Activated CD4-positive, alpha-beta memory T cell treated with anti-CD3 and anti-CD28 coated beads for 36 hours (primary cell): ENCODE measurements at regions not wholly inside any gene's neighbourhood (a gene's known extent, or its start where the extent isn't known, plus 50 kb on each side); places are given as distances from the start of the nearest gene placed in this dataset.

Experiments
- CTCF ChIA-PET: fragments of 350-600 bp; sonication (Branson Sonifier 250); formaldehyde crosslinking; loops from one replicate; lab custom pipeline; 2021; ENCODE audit warnings: antibody characterized with exemption, inconsistent platforms; lab: Charles Lee
- POLR2A ChIA-PET: fragments of 350-600 bp; sonication (Branson Sonifier 250); formaldehyde crosslinking; loops from one replicate; lab custom pipeline; 2021; ENCODE audit warnings: antibody characterized with exemption; lab: Charles Lee
- DNase-seq: peaks from one replicate; pipeline ENCODE4 v3.0.0-alpha.2; 2020
- H3K27ac Mint-ChIP-seq: one replicate; pipeline ENCODE4 v1.8.0; 2021; ENCODE audit warnings: mixed read lengths
- H3K27me3 Mint-ChIP-seq: one replicate; pipeline ENCODE4 v1.8.0; 2021; ENCODE audit warnings: mixed read lengths
- H3K36me3 Mint-ChIP-seq: one replicate; pipeline ENCODE4 v1.8.0; 2021; ENCODE audit warnings: mixed read lengths
- H3K4me1 Mint-ChIP-seq: one replicate; pipeline ENCODE4 v1.8.0; 2021; ENCODE audit warnings: low read depth, mixed read lengths
- H3K4me3 Mint-ChIP-seq: one replicate; pipeline ENCODE4 v1.8.0; 2021; ENCODE audit warnings: mild to moderate bottlenecking, mixed read lengths
- H3K9me3 Mint-ChIP-seq: one replicate; pipeline ENCODE4 v1.8.0; 2021; ENCODE audit warnings: mixed read lengths
- intact Hi-C: fragments of 100-400 bp; cut with micrococcal nuclease; formaldehyde crosslinking; loops from one replicate; pipeline ENCODE4 v1.15.1; 2023

DNA sequence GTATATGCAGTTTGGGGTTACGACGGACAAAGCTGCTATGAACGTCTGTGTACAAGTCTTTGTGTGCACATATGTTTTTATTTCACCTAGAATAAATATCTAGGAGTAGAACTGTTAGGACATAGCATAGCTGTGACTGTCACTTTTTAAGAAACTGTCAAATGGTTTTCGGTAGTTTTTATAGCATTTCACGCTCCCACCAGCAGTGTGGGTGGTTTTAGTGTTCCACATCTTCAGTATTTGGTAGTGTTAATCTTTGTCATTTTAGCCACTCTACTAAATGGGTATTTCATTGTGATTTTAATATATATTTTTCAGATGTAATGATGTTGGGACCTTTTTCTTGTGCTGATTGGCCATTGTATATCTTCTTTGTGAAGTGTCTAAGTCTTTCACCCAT, 109.1 kb upstream of the BCAT1 start:
- H3K4me1 Mint-ChIP-seq, result peaks cover 54% of the 10 kb centered on the region
- H3K27me3 Mint-ChIP-seq, result no peaks in the 10 kb centered on the region
- intact Hi-C loops, result no loop called here
- CTCF ChIA-PET, result no interaction called here
- POLR2A ChIA-PET, result no interaction called here
- no peak overlapping the region for H3K27ac Mint-ChIP-seq
- H3K9me3 Mint-ChIP-seq, result no peaks in the 10 kb centered on the region
- H3K4me3 Mint-ChIP-seq, result no peak overlapping the region
- DNase-seq, result no peak
- peaks cover 4% of the 10 kb centered on the region for H3K36me3 Mint-ChIP-seq

DNA sequence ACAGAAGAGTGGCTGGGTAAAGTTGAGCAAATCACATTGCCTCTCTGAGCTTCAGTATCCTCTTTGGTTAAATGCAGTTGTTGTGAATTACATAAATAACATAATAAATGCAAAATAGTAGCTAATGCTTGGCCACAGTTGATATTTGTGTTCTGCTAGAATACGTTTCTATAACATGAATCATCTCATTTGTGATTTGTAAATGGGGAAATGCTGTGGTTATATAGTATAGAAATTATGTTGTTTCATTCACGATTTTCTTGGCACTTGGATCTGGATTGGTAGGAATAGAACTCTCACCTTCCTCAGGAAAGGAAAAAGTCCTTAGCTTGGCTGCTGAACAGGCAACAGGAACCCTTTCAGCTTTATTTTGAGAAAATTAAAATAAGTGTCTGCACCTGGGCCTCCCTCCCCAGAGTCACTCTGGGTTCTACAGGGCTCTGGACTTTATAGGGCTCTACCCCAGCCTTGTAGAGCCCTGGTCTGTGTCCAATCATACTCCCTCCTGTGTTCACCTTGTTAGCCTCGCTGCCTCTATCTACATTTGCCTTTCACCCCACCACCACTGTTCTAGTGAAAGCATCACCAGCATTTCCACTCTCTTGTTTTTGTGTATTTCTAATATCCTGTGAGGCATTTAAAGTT, 107.7 kb upstream of the BCAT1 start:
- POLR2A ChIA-PET, result interaction anchor here (1.0 kb wide), 1 partner anchor 217 kb away, joined by 3 read pairs; no protein-coding TSS in a partner anchor
- Mint-ChIP-seq H3K4me3 (no peak overlapping the region), H3K27me3 (no peaks in the 10 kb centered on the region), H3K4me1 (peaks cover 50% of the 10 kb centered on the region), H3K36me3 (no peaks in the 10 kb centered on the region), H3K9me3 (no peaks in the 10 kb centered on the region), H3K27ac (no peak overlapping the region)
- no peak for DNase-seq
- CTCF ChIA-PET, result interaction anchor here (1.0 kb wide), 1 partner anchor 34 kb away, joined by 3 read pairs; no protein-coding TSS in a partner anchor
- intact Hi-C loops, result no loop called here

DNA sequence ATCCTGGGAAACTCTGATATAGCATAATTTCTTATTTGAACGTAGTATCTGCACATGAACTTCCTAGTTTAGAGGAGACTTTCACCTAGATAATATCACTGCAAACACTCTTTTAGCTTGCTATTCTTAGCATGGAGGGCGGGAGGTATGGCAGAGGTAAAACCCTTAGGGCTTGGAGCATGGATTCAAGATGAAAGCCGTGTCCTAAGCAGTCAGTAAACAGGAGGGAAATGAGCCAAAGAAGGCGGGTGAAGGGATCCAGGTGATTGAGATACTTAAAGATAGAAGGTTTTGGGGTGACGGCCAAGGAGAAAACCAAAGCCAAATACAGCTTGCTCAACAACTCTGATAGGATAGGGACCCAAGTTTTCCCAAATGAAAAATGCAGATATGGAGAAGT, 107.1 kb upstream of the BCAT1 start:
- POLR2A ChIA-PET, result interaction anchor here (1.0 kb wide), 1 partner anchor 216 kb away, joined by 3 read pairs; no protein-coding TSS in a partner anchor
- no peaks in the 10 kb centered on the region for H3K27me3 Mint-ChIP-seq
- peak overlapping the region; percentile 57 for H3K4me3 Mint-ChIP-seq
- H3K27ac Mint-ChIP-seq, result peak overlapping the region; percentile 14
- CTCF ChIA-PET, result interaction anchor here (1.0 kb wide), 1 partner anchor 35 kb away, joined by 3 read pairs; no protein-coding TSS in a partner anchor
- DNase-seq, result no peak
- intact Hi-C loops, result no loop called here
- H3K4me1 Mint-ChIP-seq, result peaks cover 54% of the 10 kb centered on the region
- no peaks in the 10 kb centered on the region for H3K9me3 Mint-ChIP-seq
- no peaks in the 10 kb centered on the region for H3K36me3 Mint-ChIP-seq

DNA sequence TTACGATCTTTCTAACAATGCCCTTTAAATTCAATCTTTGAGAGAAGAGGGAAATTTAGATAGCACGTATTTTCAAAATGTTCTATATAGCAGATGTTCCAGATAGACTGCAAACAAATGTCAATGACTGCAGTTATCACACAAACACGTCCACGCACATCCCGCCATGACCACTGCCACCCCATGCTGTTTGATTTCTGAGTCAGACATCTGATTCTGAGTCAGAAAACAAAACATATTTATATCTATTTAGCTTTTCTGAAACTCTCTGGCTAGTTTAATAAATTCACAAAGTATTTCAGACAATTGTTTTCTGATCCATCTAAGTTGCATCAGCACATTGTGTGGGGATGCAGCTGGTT, 105.9 kb upstream of the BCAT1 start:
- peak overlapping the region; percentile 73 for H3K4me3 Mint-ChIP-seq

DNA sequence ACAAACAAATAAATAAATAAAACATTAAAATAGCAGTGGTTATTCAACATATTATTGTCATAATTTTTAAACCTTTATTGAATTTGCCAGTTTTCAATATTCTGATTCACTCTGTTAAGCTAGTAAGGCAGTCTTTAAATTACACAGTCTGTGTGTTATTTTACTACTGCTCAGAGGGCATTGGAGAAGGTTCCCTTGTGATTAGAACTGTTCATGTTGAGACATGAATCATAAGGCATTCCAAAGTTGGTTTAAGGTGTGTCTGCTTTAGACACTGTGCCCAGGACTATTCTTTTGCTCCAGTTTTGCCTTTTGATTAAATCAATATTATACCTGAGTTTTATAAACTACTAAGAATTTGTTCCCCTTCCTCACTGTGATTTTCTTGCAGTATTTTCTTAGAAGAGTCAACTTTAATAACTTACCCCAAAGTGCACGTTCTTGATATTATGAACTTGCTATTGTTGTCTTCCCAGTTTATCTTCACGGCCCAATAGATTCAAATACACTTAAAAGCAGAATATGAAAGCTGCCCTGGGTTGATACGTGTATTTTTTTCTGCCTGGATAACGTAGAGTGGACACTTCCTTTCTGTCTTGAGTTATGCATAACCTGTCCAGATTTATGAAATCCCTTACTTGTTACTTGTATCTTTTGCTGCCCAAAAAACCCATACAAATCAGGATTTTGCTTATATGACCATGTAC, 105.3 kb upstream of the BCAT1 start:
- Mint-ChIP-seq H3K27ac (peak overlapping the region; percentile 72), H3K4me1 (peaks cover 50% of the 10 kb centered on the region), H3K4me3 (peak overlapping the region; percentile 73), H3K27me3 (no peaks in the 10 kb centered on the region), H3K36me3 (no peaks in the 10 kb centered on the region), H3K9me3 (no peaks in the 10 kb centered on the region)
- CTCF ChIA-PET, result interaction anchor here (1.3 to 3.5 kb wide), 3 partner anchors 56 to 334 kb away, joined by 3 to 16 read pairs (median 3); no protein-coding TSS in a partner anchor
- intact Hi-C loops, result loop anchor here (1.0 to 5.0 kb wide), 4 partner anchors 10 to 347 kb away; no protein-coding TSS in a partner anchor
- DNase-seq, result no peak
- POLR2A ChIA-PET, result no interaction called here

More for the DNA sequence above, 105.9 kb upstream of the BCAT1 start:
- DNase-seq, result peak; percentile 84
- H3K27me3 Mint-ChIP-seq, result no peaks in the 10 kb centered on the region
- H3K36me3 Mint-ChIP-seq, result no peaks in the 10 kb centered on the region
- peak overlapping the region; percentile 72 for H3K27ac Mint-ChIP-seq
- intact Hi-C loops, result loop anchor here (1.0 to 5.0 kb wide), 4 partner anchors 10 to 347 kb away; no protein-coding TSS in a partner anchor
- POLR2A ChIA-PET, result no interaction called here
- H3K4me1 Mint-ChIP-seq, result peaks cover 50% of the 10 kb centered on the region
- CTCF ChIA-PET, result no interaction called here
- no peaks in the 10 kb centered on the region for H3K9me3 Mint-ChIP-seq

DNA sequence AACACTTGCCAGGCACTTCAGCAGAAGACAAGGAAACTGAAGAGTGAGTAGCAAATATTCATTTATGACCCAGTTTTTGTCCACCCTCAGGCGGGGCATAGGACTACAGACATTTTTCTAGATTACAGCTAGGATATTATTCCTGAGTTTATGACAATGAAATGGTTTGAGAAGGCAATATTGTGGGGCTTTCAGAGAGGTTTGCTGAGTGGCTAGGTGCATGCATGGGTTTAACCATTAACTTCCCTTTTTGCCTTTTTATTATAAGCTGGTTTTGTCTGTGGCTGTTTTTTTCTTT, 104.0 kb upstream of the BCAT1 start:
- Mint-ChIP-seq H3K27me3 (no peaks in the 10 kb centered on the region), H3K27ac (peak overlapping the region; percentile 97), H3K9me3 (peaks cover 2% of the 10 kb centered on the region), H3K4me3 (peak overlapping the region; percentile 91), H3K4me1 (peaks cover 45% of the 10 kb centered on the region), H3K36me3 (no peaks in the 10 kb centered on the region)
- intact Hi-C loops, result loop anchor here (1.0 to 5.0 kb wide), 12 partner anchors 36 to 346 kb away; partner anchors contain the start of genes DNAI7, ETFRF1 and KRAS
- CTCF ChIA-PET, result interaction anchor here (0.9 to 3.5 kb wide), 8 partner anchors 10 to 335 kb away, joined by 3 to 16 read pairs (median 3); no protein-coding TSS in a partner anchor
- DNase-seq, result no peak
- POLR2A ChIA-PET, result interaction anchor here (0.5 to 1.9 kb wide), 5 partner anchors 8 to 159 kb away, joined by 3 to 9 read pairs (median 4); no protein-coding TSS in a partner anchor

DNA sequence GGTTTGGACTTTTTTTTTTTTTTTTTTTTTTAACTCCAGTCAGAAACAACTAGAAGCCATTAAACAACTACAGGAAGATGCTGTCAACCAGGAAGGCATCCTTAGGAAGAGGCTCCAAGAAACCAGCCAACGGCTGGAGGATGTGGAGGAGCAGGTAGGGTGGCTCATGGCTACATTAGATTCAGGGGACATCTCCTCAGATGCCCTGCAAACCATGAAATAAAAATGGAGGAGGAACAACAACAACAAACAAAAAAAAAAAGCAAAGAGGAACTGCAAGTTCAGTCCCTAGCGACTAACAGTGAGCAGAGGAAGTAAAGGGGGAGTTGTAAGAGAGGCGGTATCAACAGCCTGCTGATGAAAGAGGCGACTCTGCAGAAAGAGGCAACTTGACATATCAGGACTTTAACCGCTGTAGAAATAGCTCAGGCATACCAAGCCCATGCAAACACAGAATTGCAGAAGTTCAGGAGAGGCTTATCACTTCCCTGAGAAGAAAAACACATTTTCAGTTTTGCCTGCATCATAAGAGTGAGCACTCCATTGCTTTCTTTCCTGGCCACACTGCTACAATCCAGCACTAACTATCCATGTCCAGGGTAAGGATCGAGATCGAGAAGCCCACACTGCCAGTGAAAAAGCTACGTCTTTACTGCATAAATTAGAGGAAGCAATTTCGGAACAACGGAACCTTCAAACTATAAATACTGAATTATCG, 103.5 kb upstream of the BCAT1 start:
- peak; percentile 54 for DNase-seq
- Mint-ChIP-seq H3K9me3 (peaks cover 6% of the 10 kb centered on the region), H3K4me1 (peaks cover 41% of the 10 kb centered on the region), H3K4me3 (peak overlapping the region; percentile 91), H3K27me3 (no peaks in the 10 kb centered on the region), H3K27ac (peak overlapping the region; percentile 97), H3K36me3 (no peaks in the 10 kb centered on the region)
- ChIA-PET POLR2A (interaction anchor here (0.5 to 1.9 kb wide), 12 partner anchors 9 to 333 kb away, joined by 3 to 9 read pairs (median 3); partner anchors contain the start of genes DNAI7 and ETFRF1), CTCF (interaction anchor here (0.9 to 3.5 kb wide), 10 partner anchors 10 to 336 kb away, joined by 3 to 16 read pairs (median 3); no protein-coding TSS in a partner anchor)
- intact Hi-C loops, result loop anchor here (1.0 to 5.0 kb wide), 11 partner anchors 37 to 345 kb away; partner anchors contain the start of genes DNAI7, ETFRF1 and KRAS

DNA sequence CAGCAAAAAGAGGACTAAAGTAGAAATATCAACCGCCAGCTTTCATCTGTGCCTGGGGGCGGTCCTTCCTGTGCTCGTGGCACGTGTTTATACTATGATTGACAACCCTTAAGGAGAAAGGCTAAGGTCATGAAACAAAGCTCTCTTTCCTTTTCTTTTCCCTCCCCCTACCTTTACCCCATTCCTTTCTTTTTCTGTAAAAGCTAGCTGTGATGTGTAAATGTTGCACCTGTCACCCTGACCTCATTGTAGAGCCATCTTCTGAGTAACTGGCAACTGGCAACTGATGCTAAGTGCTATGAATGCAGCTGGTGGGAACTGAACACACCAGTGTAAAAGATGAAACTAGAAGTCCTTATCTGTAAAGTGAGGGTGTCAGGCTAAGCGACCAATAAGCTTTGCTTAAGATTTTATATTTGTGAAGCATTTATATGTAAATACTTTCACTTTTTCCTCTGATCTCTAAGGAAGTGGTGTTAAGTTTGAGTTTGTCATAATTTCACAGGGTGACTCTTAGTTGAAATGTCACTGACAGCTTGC, 102.8 kb upstream of the BCAT1 start:
- Mint-ChIP-seq H3K27me3 (no peaks in the 10 kb centered on the region), H3K9me3 (peaks cover 11% of the 10 kb centered on the region), H3K27ac (peak overlapping the region; percentile 97), H3K4me1 (peaks cover 38% of the 10 kb centered on the region), H3K36me3 (peaks cover under 1% of the 10 kb centered on the region), H3K4me3 (peak overlapping the region; percentile 91)
- POLR2A ChIA-PET, result interaction anchor here (0.5 to 1.9 kb wide), 11 partner anchors 9 to 333 kb away, joined by 3 to 9 read pairs (median 3); partner anchors contain the start of genes DNAI7 and ETFRF1
- CTCF ChIA-PET, result interaction anchor here (1.0 to 3.5 kb wide), 7 partner anchors 38 to 336 kb away, joined by 3 to 16 read pairs (median 5); no protein-coding TSS in a partner anchor
- DNase-seq, result peak; percentile 68
- intact Hi-C loops, result loop anchor here (1.0 to 5.0 kb wide), 12 partner anchors 38 to 344 kb away; partner anchors contain the start of genes DNAI7, ETFRF1 and KRAS

DNA sequence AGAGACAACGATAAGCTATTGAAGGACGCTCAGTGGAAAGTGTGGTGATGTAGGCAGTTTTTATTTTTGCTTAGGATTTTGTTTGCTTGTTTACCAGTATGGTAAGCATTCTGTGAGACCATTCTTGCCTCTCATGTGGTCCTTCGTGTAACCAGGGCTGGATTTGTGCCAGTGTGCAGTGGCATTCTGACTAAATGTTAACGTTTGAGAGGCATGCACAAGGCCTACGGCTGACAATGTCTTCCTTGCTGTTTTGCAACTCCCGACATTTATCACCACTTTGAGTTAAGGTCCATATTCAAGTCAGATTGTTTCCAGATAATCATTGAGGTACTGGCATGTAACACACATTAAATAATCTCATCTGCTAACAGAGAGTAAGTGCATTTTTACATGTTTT, 102.3 kb upstream of the BCAT1 start:
- DNase-seq, result peak; percentile 43
- ChIA-PET CTCF (interaction anchor here (1.0 to 3.5 kb wide), 6 partner anchors 39 to 337 kb away, joined by 3 to 16 read pairs (median 4); no protein-coding TSS in a partner anchor), POLR2A (interaction anchor here (0.8 to 1.9 kb wide), 8 partner anchors 13 to 212 kb away, joined by 3 to 9 read pairs (median 4); partner anchors contain the start of genes DNAI7 and ETFRF1)
- peaks cover 33% of the 10 kb centered on the region for H3K4me1 Mint-ChIP-seq
- H3K27me3 Mint-ChIP-seq, result no peaks in the 10 kb centered on the region
- H3K36me3 Mint-ChIP-seq, result peaks cover 4% of the 10 kb centered on the region
- peak overlapping the region; percentile 97 for H3K27ac Mint-ChIP-seq
- intact Hi-C loops, result loop anchor here (1.0 to 5.0 kb wide), 4 partner anchors 81 to 344 kb away; no protein-coding TSS in a partner anchor
- peaks cover 16% of the 10 kb centered on the region for H3K9me3 Mint-ChIP-seq
- peak overlapping the region; percentile 91 for H3K4me3 Mint-ChIP-seq

DNA sequence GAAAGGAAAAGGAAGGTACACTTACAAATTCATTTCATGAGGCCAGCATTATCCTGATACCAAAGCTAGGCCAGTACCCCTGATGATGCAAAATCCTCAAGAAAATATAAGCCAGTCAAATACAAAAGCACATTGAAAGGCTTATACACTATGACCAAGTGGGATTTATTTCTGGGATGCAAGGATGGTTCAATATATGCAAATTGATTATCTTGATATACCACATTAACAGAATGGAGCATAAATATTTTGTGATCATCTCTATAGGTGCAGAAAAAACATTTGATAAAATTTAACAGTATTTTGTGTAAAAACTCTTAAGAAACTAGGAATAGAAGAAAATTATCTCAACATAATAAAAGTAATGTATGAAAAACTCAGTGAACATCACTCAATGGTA, 97.0 kb upstream of the BCAT1 start:
- peaks cover 8% of the 10 kb centered on the region for H3K4me1 Mint-ChIP-seq
- intact Hi-C loops, result no loop called here
- H3K9me3 Mint-ChIP-seq, result peaks cover 23% of the 10 kb centered on the region
- H3K27me3 Mint-ChIP-seq, result no peaks in the 10 kb centered on the region
- H3K4me3 Mint-ChIP-seq, result no peak overlapping the region
- CTCF ChIA-PET, result no interaction called here
- no peak for DNase-seq
- POLR2A ChIA-PET, result no interaction called here
- peaks cover 7% of the 10 kb centered on the region for H3K36me3 Mint-ChIP-seq
- no peak overlapping the region for H3K27ac Mint-ChIP-seq
